ENCODE measurements at regions not wholly inside any gene's neighbourhood (a gene's known extent, or its start where the extent isn't known, plus 50 kb on each side); places are given as distances from the start of the nearest gene placed in this dataset.

DNA sequence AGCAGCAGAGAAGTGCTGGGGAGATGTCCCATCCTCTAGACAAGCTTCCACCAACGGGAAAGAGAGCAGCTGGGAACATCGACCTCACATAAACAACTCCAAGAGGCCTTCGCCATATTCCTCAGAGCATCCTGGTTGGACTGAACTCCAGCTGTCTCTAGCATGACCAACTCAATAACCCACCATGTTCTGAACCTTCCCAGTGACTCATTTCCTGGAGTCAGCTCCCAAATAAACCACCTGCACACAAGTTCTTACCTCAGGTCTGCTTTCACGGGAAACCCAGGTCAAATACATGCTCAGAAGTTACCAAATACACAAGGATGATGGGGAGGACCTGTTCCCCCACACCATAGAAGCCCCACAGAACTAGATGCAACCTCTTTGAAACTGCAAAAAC lies 878.5 kb downstream of the UQCRFS1 start:
- no peak overlapping the region for H3K4me3 ChIP-seq (ENCODE audit: insufficient read length, low read depth)
- DNase-seq (ENCODE audit: low read depth, low spot score): no peak
- H3K9ac ChIP-seq (ENCODE audit: insufficient read length, low read depth): no peak overlapping the region
- peaks cover 10% of the 10 kb centered on the region; the same call in 1 of the 2 replicates for H3K9me3 ChIP-seq (ENCODE audit: insufficient read depth, low read length)
- H3K4me1 ChIP-seq (ENCODE audit: insufficient read depth, insufficient read length): no peaks in the 10 kb centered on the region
- TF ChIP-seq SUZ12 (IDR thresholded peaks at IDR 0.05; ENCODE audit: extremely low read depth, insufficient read depth, insufficient read length) (no peak), YY1 (IDR thresholded peaks at IDR 0.05; ENCODE audit: insufficient read depth, insufficient read length) (no peak), ZNF274 (IDR thresholded peaks at IDR 0.05; ENCODE audit: low read depth, low read length) (no peak)
- no peaks in the 10 kb centered on the region for H3K36me3 ChIP-seq (ENCODE audit: insufficient read depth, insufficient read length, low read length)
- no peaks in the 10 kb centered on the region for H3K27me3 ChIP-seq (ENCODE audit: insufficient read depth, insufficient read length)

DNA sequence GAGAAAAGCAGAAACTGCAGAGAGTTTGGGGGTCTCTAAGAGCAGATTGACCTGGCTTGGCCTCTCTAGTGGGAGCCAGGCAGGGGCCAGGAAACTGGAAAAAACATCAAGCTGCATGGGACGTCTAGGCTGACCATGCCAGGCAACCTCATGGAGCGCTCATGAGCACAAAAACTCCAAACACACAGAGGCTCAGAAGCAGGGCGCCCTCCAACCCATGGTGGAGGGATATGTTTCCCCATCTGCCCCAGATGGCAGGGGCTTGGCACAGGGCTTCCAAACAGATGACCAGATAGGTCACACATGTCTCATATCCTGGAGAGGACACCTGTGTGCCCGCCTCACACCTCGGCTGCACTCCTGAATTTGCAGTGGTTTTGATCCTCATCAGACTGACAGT lies 879.0 kb downstream of the UQCRFS1 start:
- Histone ChIP-seq H3K4me1 (ENCODE audit: insufficient read depth, insufficient read length) (no peaks in the 10 kb centered on the region), H3K36me3 (ENCODE audit: insufficient read depth, insufficient read length, low read length) (no peaks in the 10 kb centered on the region), H3K27me3 (ENCODE audit: insufficient read depth, insufficient read length) (no peaks in the 10 kb centered on the region), H3K9me3 (ENCODE audit: insufficient read depth, low read length) (peaks cover 13% of the 10 kb centered on the region; the same call in 1 of the 2 replicates), H3K4me3 (ENCODE audit: insufficient read length, low read depth) (no peak overlapping the region), H3K9ac (ENCODE audit: insufficient read length, low read depth) (no peak overlapping the region)
- DNase-seq (ENCODE audit: low read depth, low spot score): no peak
- TF ChIP-seq YY1 (IDR thresholded peaks at IDR 0.05; ENCODE audit: insufficient read depth, insufficient read length): no peak
- no peak for TF ChIP-seq SUZ12 (IDR thresholded peaks at IDR 0.05; ENCODE audit: extremely low read depth, insufficient read depth, insufficient read length)
- TF ChIP-seq ZNF274 (IDR thresholded peaks at IDR 0.05; ENCODE audit: low read depth, low read length): no peak

DNA sequence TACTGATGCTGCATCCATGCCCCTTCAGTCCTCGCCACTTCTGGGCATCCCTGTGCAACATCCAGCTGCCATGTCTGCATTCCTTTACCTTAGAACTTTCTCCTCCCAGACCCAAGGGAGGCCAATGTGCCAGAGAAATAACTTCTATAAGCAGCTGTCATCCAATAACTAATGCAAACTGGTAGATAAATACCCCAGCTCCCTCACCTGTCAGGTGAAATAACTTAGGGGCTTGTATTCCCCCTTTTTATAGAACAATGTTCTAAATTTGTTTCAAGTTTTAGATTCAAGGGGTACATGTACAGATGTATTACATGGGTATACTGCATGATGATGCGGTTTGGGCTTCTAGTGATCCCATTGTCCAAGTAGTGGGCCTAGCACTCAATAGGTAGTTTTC lies 880.1 kb downstream of the UQCRFS1 start:
- no peaks in the 10 kb centered on the region for H3K4me1 ChIP-seq (ENCODE audit: insufficient read depth, insufficient read length)
- H3K36me3 ChIP-seq (ENCODE audit: insufficient read depth, insufficient read length, low read length): no peaks in the 10 kb centered on the region
- no peak for TF ChIP-seq YY1 (IDR thresholded peaks at IDR 0.05; ENCODE audit: insufficient read depth, insufficient read length)
- no peak for TF ChIP-seq ZNF274 (IDR thresholded peaks at IDR 0.05; ENCODE audit: low read depth, low read length)
- no peak for TF ChIP-seq SUZ12 (IDR thresholded peaks at IDR 0.05; ENCODE audit: extremely low read depth, insufficient read depth, insufficient read length)
- no peak overlapping the region for H3K9ac ChIP-seq (ENCODE audit: insufficient read length, low read depth)
- H3K9me3 ChIP-seq (ENCODE audit: insufficient read depth, low read length): peaks cover 15% of the 10 kb centered on the region; the same call in 1 of the 2 replicates
- H3K4me3 ChIP-seq (ENCODE audit: insufficient read length, low read depth): no peak overlapping the region
- H3K27me3 ChIP-seq (ENCODE audit: insufficient read depth, insufficient read length): no peaks in the 10 kb centered on the region
- no peak for DNase-seq (ENCODE audit: low read depth, low spot score)

DNA sequence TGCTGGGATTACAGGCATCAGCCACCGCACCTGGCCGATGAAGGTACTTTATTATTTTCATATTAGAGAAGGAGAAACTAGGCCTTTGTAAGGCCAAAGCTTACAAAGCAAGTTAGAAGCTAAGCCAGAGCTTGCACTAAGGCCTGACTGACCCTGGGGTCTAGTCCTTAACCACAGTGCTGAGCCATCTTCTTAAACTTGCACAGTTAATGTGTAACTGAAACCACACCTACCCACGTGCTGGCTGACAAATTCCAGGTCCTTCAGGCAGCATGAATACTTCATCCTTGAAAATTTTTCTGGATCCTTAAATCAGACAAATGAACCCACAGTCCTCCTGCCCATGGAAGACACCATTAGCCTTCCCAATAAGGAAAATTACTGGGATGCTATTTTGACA lies 880.6 kb downstream of the UQCRFS1 start:
- H3K9ac ChIP-seq (ENCODE audit: insufficient read length, low read depth): no peak overlapping the region
- no peaks in the 10 kb centered on the region for H3K4me1 ChIP-seq (ENCODE audit: insufficient read depth, insufficient read length)
- TF ChIP-seq ZNF274 (IDR thresholded peaks at IDR 0.05; ENCODE audit: low read depth, low read length): no peak
- no peak for TF ChIP-seq SUZ12 (IDR thresholded peaks at IDR 0.05; ENCODE audit: extremely low read depth, insufficient read depth, insufficient read length)
- no peak for TF ChIP-seq YY1 (IDR thresholded peaks at IDR 0.05; ENCODE audit: insufficient read depth, insufficient read length)
- H3K4me3 ChIP-seq (ENCODE audit: insufficient read length, low read depth): no peak overlapping the region
- DNase-seq (ENCODE audit: low read depth, low spot score): no peak
- peaks cover 15% of the 10 kb centered on the region; the same call in 1 of the 2 replicates for H3K9me3 ChIP-seq (ENCODE audit: insufficient read depth, low read length)
- H3K36me3 ChIP-seq (ENCODE audit: insufficient read depth, insufficient read length, low read length): no peaks in the 10 kb centered on the region
- no peaks in the 10 kb centered on the region for H3K27me3 ChIP-seq (ENCODE audit: insufficient read depth, insufficient read length)

DNA sequence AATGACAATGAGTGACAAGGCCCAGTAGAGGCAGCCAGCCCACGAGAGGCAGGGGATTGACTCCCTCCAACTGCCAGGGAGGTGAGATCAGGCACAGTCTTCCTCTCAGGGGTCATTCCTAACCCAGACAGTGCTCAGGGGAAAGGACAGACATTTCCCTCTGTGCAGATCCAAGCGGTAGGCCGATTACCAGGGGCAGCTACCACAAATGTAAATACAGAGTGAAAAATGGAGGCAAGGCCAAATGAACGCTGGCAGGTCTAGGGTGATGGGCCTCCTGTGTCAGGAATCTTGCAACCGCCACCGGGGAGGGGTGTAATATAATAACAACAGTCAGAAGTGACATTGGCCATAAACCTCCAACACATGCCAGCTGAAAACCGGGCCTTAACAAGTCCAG lies 881.4 kb downstream of the UQCRFS1 start:
- Histone ChIP-seq H3K4me3 (ENCODE audit: insufficient read length, low read depth) (no peak overlapping the region), H3K27me3 (ENCODE audit: insufficient read depth, insufficient read length) (no peaks in the 10 kb centered on the region), H3K36me3 (ENCODE audit: insufficient read depth, insufficient read length, low read length) (no peaks in the 10 kb centered on the region), H3K9me3 (ENCODE audit: insufficient read depth, low read length) (peaks cover 15% of the 10 kb centered on the region; the same call in 1 of the 2 replicates), H3K4me1 (ENCODE audit: insufficient read depth, insufficient read length) (no peaks in the 10 kb centered on the region), H3K9ac (ENCODE audit: insufficient read length, low read depth) (no peak overlapping the region)
- DNase-seq (ENCODE audit: low read depth, low spot score): no peak
- no peak for TF ChIP-seq YY1 (IDR thresholded peaks at IDR 0.05; ENCODE audit: insufficient read depth, insufficient read length)
- no peak for TF ChIP-seq ZNF274 (IDR thresholded peaks at IDR 0.05; ENCODE audit: low read depth, low read length)
- TF ChIP-seq SUZ12 (IDR thresholded peaks at IDR 0.05; ENCODE audit: extremely low read depth, insufficient read depth, insufficient read length): no peak

DNA sequence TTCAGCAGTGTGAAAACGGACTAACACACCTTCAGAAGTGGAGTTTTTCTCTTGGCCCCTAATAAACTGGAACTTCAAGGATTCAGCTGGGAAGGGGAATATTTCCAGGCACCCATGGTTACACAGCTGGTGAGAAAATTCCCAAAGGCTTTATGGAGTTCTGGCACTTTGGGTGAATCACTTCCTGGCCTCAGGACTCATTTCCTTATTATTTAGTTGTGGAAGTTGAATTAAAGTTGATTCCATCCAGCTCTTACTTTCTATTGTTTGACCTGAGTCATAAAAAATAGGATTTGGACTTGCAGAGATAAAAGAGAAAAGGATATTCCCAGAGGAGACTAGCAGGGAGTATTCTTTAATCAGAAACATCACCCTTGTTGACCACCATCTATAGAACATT lies 882.1 kb downstream of the UQCRFS1 start:
- Histone ChIP-seq H3K27me3 (ENCODE audit: insufficient read depth, insufficient read length) (no peaks in the 10 kb centered on the region), H3K9me3 (ENCODE audit: insufficient read depth, low read length) (peaks cover 15% of the 10 kb centered on the region; the same call in 1 of the 2 replicates), H3K4me1 (ENCODE audit: insufficient read depth, insufficient read length) (no peaks in the 10 kb centered on the region), H3K36me3 (ENCODE audit: insufficient read depth, insufficient read length, low read length) (no peaks in the 10 kb centered on the region), H3K9ac (ENCODE audit: insufficient read length, low read depth) (no peak overlapping the region), H3K4me3 (ENCODE audit: insufficient read length, low read depth) (no peak overlapping the region)
- TF ChIP-seq YY1 (IDR thresholded peaks at IDR 0.05; ENCODE audit: insufficient read depth, insufficient read length) (no peak), SUZ12 (IDR thresholded peaks at IDR 0.05; ENCODE audit: extremely low read depth, insufficient read depth, insufficient read length) (no peak), ZNF274 (IDR thresholded peaks at IDR 0.05; ENCODE audit: low read depth, low read length) (no peak)
- no peak for DNase-seq (ENCODE audit: low read depth, low spot score)

DNA sequence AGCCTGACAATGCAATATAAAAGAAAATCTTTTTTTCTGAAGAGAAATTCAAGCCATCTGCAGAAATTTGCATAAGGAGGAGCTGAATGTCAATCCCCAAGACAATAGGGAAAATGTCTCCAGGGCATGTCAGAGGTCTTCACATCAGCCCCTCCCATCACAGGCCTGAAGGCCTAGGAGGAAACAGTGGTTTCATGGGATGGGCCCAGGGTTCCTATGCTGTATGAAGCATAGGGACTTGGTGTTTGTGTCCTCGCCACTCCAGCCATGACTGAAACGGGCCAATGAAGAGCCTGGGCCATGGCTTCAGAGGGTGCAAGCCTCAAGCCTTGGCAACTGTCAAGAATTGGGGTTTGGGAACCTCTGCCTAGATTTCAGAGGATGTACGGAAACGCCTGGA lies 883.5 kb downstream of the UQCRFS1 start:
- H3K36me3 ChIP-seq (ENCODE audit: insufficient read depth, insufficient read length, low read length): no peaks in the 10 kb centered on the region
- H3K4me3 ChIP-seq (ENCODE audit: insufficient read length, low read depth): no peak overlapping the region
- H3K9ac ChIP-seq (ENCODE audit: insufficient read length, low read depth): no peak overlapping the region
- no peak for DNase-seq (ENCODE audit: low read depth, low spot score)
- H3K9me3 ChIP-seq (ENCODE audit: insufficient read depth, low read length): peaks cover 15% of the 10 kb centered on the region; the same call in 1 of the 2 replicates
- TF ChIP-seq SUZ12 (IDR thresholded peaks at IDR 0.05; ENCODE audit: extremely low read depth, insufficient read depth, insufficient read length) (no peak), YY1 (IDR thresholded peaks at IDR 0.05; ENCODE audit: insufficient read depth, insufficient read length) (no peak), ZNF274 (IDR thresholded peaks at IDR 0.05; ENCODE audit: low read depth, low read length) (no peak)
- no peaks in the 10 kb centered on the region for H3K27me3 ChIP-seq (ENCODE audit: insufficient read depth, insufficient read length)
- no peaks in the 10 kb centered on the region for H3K4me1 ChIP-seq (ENCODE audit: insufficient read depth, insufficient read length)

All from NT2/D1 (cell line).